ENCODE measurements at regions not wholly inside any gene's neighbourhood (a gene's known extent, or its start where the extent isn't known, plus 50 kb on each side); places are given as distances from the start of the nearest gene placed in this dataset.

DNA sequence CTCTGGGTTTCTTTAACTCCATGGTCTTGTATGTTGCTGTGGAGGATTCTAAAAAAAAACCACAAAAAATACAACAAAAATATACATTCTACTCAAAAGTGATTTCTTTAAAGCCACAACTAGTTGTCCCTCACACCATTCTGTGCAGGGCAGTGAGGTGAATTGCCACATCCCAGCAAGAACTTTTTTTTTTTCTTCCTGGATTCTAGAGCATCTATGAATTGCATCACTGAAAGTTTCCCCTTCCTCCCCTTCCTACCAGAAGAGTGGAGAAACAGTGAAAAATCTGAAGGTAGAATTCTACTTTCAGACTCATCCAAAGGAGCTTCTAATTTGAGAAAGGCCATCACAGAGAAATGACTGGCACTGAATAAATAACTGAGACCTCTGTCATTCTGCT is 395.3 kb downstream of the AEBP2 start:
- TF ChIP-seq RAD21 (IDR thresholded peaks at IDR 0.05; ENCODE audit: low read depth): no peak
- TF ChIP-seq TEAD4 (IDR thresholded peaks at IDR 0.05): no peak
- TF ChIP-seq CEBPB (IDR thresholded peaks at IDR 0.05): no peak
- no peak for TF ChIP-seq NFIC (IDR thresholded peaks at IDR 0.05)
- TF ChIP-seq ZBTB7A (IDR thresholded peaks at IDR 0.05; ENCODE audit: low read depth): no peak
- TF ChIP-seq, protein P1, sequence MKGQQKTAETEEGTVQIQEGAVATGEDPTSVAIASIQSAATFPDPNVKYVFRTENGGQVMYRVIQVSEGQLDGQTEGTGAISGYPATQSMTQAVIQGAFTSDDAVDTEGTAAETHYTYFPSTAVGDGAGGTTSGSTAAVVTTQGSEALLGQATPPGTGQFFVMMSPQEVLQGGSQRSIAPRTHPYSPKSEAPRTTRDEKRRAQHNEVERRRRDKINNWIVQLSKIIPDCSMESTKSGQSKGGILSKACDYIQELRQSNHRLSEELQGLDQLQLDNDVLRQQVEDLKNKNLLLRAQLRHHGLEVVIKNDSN (IDR thresholded peaks at IDR 0.05): no peak

DNA sequence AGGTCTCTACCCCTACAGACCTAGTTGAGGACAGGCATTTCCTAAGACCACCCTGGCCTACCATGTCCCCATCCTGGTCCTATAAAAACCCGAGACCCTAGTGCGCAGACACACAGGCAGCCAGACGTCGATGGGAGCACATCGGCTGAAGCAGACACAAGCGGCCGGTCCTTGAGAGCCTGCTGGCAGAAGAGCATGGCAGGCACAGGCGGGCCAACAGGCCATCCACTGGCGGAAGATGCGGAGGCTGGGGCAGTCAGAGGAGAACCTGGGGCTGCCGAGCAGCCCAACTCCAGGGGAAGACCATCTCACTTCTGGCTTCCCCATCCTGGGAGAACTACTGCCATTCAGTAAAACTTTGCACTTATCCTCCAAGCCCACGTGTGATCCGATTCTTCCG is 396.8 kb downstream of the AEBP2 start:
- TF ChIP-seq YY1 (IDR thresholded peaks at IDR 0.05; ENCODE audit: low read depth) (no peak), TCF12 (IDR thresholded peaks at IDR 0.05; ENCODE audit: low read depth) (no peak), EGR1 (IDR thresholded peaks at IDR 0.05) (no peak), ZBTB7A (IDR thresholded peaks at IDR 0.05; ENCODE audit: low read depth) (no peak)

DNA sequence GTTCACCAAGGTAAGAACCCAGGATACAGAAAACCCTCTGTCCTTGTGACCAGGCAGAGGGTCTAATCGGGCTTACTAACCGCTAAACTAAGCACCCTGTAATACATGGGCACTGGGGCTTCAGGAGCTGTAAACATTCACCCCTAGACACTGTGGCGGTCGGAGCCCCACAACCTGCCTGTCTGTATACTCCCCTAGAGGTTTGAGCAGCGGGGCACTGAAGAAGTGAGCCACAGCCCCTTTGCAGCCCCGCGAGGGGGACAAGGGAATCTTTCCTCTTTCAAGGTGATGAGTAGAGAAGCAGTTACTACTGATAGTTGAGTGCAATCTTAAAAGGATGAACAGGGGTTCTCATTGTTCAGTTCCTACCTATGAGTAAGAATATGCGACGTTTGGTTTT is 397.2 kb downstream of the AEBP2 start:
- TF ChIP-seq TAF1 (IDR thresholded peaks at IDR 0.05; ENCODE audit: low read depth) (no peak), EP300 (IDR thresholded peaks at IDR 0.05; ENCODE audit: borderline replicate concordance) (no peak), YY1 (IDR thresholded peaks at IDR 0.05; ENCODE audit: low read depth) (no peak), CREB1 (IDR thresholded peaks at IDR 0.05; ENCODE audit: low read depth) (no peak)
- TF ChIP-seq, protein P2, sequence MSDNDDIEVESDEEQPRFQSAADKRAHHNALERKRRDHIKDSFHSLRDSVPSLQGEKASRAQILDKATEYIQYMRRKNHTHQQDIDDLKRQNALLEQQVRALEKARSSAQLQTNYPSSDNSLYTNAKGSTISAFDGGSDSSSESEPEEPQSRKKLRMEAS (IDR thresholded peaks at IDR 0.05): no peak
- TF ChIP-seq, protein P3, sequence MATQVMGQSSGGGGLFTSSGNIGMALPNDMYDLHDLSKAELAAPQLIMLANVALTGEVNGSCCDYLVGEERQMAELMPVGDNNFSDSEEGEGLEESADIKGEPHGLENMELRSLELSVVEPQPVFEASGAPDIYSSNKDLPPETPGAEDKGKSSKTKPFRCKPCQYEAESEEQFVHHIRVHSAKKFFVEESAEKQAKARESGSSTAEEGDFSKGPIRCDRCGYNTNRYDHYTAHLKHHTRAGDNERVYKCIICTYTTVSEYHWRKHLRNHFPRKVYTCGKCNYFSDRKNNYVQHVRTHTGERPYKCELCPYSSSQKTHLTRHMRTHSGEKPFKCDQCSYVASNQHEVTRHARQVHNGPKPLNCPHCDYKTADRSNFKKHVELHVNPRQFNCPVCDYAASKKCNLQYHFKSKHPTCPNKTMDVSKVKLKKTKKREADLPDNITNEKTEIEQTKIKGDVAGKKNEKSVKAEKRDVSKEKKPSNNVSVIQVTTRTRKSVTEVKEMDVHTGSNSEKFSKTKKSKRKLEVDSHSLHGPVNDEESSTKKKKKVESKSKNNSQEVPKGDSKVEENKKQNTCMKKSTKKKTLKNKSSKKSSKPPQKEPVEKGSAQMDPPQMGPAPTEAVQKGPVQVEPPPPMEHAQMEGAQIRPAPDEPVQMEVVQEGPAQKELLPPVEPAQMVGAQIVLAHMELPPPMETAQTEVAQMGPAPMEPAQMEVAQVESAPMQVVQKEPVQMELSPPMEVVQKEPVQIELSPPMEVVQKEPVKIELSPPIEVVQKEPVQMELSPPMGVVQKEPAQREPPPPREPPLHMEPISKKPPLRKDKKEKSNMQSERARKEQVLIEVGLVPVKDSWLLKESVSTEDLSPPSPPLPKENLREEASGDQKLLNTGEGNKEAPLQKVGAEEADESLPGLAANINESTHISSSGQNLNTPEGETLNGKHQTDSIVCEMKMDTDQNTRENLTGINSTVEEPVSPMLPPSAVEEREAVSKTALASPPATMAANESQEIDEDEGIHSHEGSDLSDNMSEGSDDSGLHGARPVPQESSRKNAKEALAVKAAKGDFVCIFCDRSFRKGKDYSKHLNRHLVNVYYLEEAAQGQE (IDR thresholded peaks at IDR 0.05; ENCODE audit: low read depth): no peak

DNA sequence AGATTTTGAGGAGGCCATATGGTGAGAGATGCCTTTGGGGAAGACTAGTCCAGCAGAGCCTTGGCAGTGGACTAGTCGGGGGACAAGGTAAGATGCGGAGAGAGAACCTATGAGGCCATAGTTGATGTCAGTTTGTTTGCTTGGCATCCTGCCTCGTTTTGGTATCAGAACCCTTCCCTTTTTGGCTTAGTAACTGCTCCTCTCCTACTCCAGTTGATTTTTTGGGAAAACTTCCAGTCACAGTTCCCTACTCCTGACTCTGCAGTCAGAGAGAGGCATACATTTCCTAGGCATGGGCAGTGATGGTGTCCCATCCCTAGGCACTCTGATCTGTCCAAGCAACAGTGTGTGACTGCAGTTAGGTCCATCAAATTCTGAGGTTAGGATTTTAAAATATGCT is 398.3 kb downstream of the AEBP2 start:
- TF ChIP-seq NFIC (IDR thresholded peaks at IDR 0.05) (no peak), CREB1 (IDR thresholded peaks at IDR 0.05; ENCODE audit: low read depth) (no peak), ZBTB7A (IDR thresholded peaks at IDR 0.05; ENCODE audit: low read depth) (no peak), TAF1 (IDR thresholded peaks at IDR 0.05; ENCODE audit: low read depth) (no peak), EGR1 (IDR thresholded peaks at IDR 0.05) (no peak), EP300 (IDR thresholded peaks at IDR 0.05; ENCODE audit: borderline replicate concordance) (no peak), CEBPB (IDR thresholded peaks at IDR 0.05) (no peak), FOXM1 (IDR thresholded peaks at IDR 0.05; ENCODE audit: borderline replicate concordance, low read depth) (no peak)
- TF ChIP-seq, protein P2 (IDR thresholded peaks at IDR 0.05): no peak
- TF ChIP-seq, protein P3 (IDR thresholded peaks at IDR 0.05; ENCODE audit: low read depth): no peak

DNA sequence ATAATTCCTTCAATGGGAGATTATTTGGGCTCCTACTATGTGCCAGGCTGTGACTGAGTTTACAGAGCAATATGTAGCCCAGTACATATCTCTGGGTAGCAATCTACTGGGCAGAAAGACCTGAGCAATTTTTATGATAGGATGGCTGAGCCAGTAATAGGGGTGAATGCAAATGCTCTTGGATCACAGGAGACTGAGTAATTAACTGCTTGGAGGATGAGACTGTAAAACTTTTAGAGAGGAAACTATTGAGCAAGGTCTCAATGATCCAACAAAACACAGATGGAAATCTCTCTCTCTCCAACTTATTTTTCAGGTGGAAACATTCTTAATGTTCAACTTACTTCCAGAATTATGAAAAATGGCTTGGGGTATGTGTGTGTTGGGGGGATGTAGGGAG is 402.2 kb downstream of the AEBP2 start:
- TF ChIP-seq TEAD4 (IDR thresholded peaks at IDR 0.05) (no peak), TAF1 (IDR thresholded peaks at IDR 0.05; ENCODE audit: low read depth) (no peak), EP300 (IDR thresholded peaks at IDR 0.05; ENCODE audit: borderline replicate concordance) (no peak), TCF12 (IDR thresholded peaks at IDR 0.05; ENCODE audit: low read depth) (no peak), NFIC (IDR thresholded peaks at IDR 0.05) (no peak), ZBTB7A (IDR thresholded peaks at IDR 0.05; ENCODE audit: low read depth) (no peak), CREB1 (IDR thresholded peaks at IDR 0.05; ENCODE audit: low read depth) (no peak), FOXM1 (IDR thresholded peaks at IDR 0.05; ENCODE audit: borderline replicate concordance, low read depth) (no peak), CEBPB (IDR thresholded peaks at IDR 0.05) (no peak), EGR1 (IDR thresholded peaks at IDR 0.05) (no peak), RAD21 (IDR thresholded peaks at IDR 0.05; ENCODE audit: low read depth) (no peak), YY1 (IDR thresholded peaks at IDR 0.05; ENCODE audit: low read depth) (no peak)
- TF ChIP-seq, protein P1 (IDR thresholded peaks at IDR 0.05): no peak
- TF ChIP-seq, protein P2 (IDR thresholded peaks at IDR 0.05): no peak
- TF ChIP-seq, protein P3 (IDR thresholded peaks at IDR 0.05; ENCODE audit: low read depth): no peak
